ENCODE measurements at regions not wholly inside any gene's neighbourhood (a gene's known extent, or its start where the extent isn't known, plus 50 kb on each side); places are given as distances from the start of the nearest gene placed in this dataset.

- POLR2A ChIA-PET = no interaction called here
- Mint-ChIP-seq H3K36me3 (ENCODE audit: low read depth) (no peaks in the 10 kb centered on the region), H3K27me3 (peaks cover 21% of the 10 kb centered on the region), H3K4me3 (no peak overlapping the region), H3K27ac (peak overlapping the region; percentile 38), H3K4me1 (peaks cover 2% of the 10 kb centered on the region), H3K9me3 (no peaks in the 10 kb centered on the region)
- no peak for DNase-seq
- CTCF ChIA-PET = no interaction called here
Observed at GRCh38 chr13:111033172-111034130, 81.7 kb upstream of the ARHGEF7 start.

GRCh38 chr13:111031531-111031961, 83.6 kb upstream of the ARHGEF7 start:
- Mint-ChIP-seq H3K36me3 (ENCODE audit: low read depth) (no peaks in the 10 kb centered on the region), H3K9me3 (no peaks in the 10 kb centered on the region), H3K27ac (peak overlapping the region; percentile 77), H3K4me3 (no peak overlapping the region), H3K4me1 (peaks cover 2% of the 10 kb centered on the region), H3K27me3 (peaks cover 29% of the 10 kb centered on the region)
- DNase-seq = peak; percentile 44
- ChIA-PET CTCF (interaction anchor here (0.9 to 2.2 kb wide), 3 partner anchors 10 to 19 kb away, joined by 3 to 6 read pairs (median 4); no protein-coding TSS in a partner anchor), POLR2A (no interaction called here)

- ChIA-PET POLR2A (no interaction called here), CTCF (interaction anchor here (1.3 kb wide), 1 partner anchor 115 kb away, joined by 3 read pairs; no protein-coding TSS in a partner anchor)
- no peaks in the 10 kb centered on the region for H3K9me3 Mint-ChIP-seq
- no peaks in the 10 kb centered on the region for H3K36me3 Mint-ChIP-seq (ENCODE audit: low read depth)
- peaks cover 2% of the 10 kb centered on the region for H3K4me1 Mint-ChIP-seq
- no peak for DNase-seq
- no peak overlapping the region for H3K4me3 Mint-ChIP-seq
- H3K27me3 Mint-ChIP-seq = peaks cover 27% of the 10 kb centered on the region
- no peak overlapping the region for H3K27ac Mint-ChIP-seq
Observed at GRCh38 chr13:111029957-111030609, 85.0 kb upstream of the ARHGEF7 start.

- CTCF ChIA-PET = no interaction called here
- Mint-ChIP-seq H3K27ac (no peak overlapping the region), H3K36me3 (ENCODE audit: low read depth) (no peaks in the 10 kb centered on the region), H3K4me1 (peaks cover 5% of the 10 kb centered on the region), H3K9me3 (no peaks in the 10 kb centered on the region), H3K27me3 (peaks cover 30% of the 10 kb centered on the region), H3K4me3 (no peak overlapping the region)
- POLR2A ChIA-PET = no interaction called here
- no peak for DNase-seq
Observed at GRCh38 chr13:111027458-111028439, 87.4 kb upstream of the ARHGEF7 start.

GRCh38 chr13:111025310-111025709, 89.8 kb upstream of the ARHGEF7 start:
- Mint-ChIP-seq H3K4me3 (no peak overlapping the region), H3K4me1 (peaks cover 3% of the 10 kb centered on the region), H3K27ac (no peak overlapping the region), H3K27me3 (peaks cover 33% of the 10 kb centered on the region), H3K9me3 (peaks cover 5% of the 10 kb centered on the region), H3K36me3 (ENCODE audit: low read depth) (peaks cover 2% of the 10 kb centered on the region)
- POLR2A ChIA-PET = no interaction called here
- DNase-seq = no peak
- CTCF ChIA-PET = interaction anchor here (1.0 kb wide), 1 partner anchor 12 kb away, joined by 4 read pairs; no protein-coding TSS in a partner anchor

GRCh38 chr13:111022886-111023285, 92.2 kb upstream of the ARHGEF7 start:
- Mint-ChIP-seq H3K4me1 (peaks cover 3% of the 10 kb centered on the region), H3K36me3 (ENCODE audit: low read depth) (peaks cover 2% of the 10 kb centered on the region), H3K4me3 (no peak overlapping the region), H3K27ac (no peak overlapping the region), H3K27me3 (peaks cover 23% of the 10 kb centered on the region), H3K9me3 (peaks cover 5% of the 10 kb centered on the region)
- ChIA-PET POLR2A (no interaction called here), CTCF (no interaction called here)
- DNase-seq = no peak

- H3K9me3 Mint-ChIP-seq = peaks cover 5% of the 10 kb centered on the region
- H3K4me1 Mint-ChIP-seq = peaks cover 3% of the 10 kb centered on the region
- peaks cover 17% of the 10 kb centered on the region for H3K27me3 Mint-ChIP-seq
- CTCF ChIA-PET = no interaction called here
- H3K36me3 Mint-ChIP-seq (ENCODE audit: low read depth) = peaks cover 2% of the 10 kb centered on the region
- POLR2A ChIA-PET = no interaction called here
- DNase-seq = no peak
- H3K4me3 Mint-ChIP-seq = no peak overlapping the region
- H3K27ac Mint-ChIP-seq = no peak overlapping the region
Observed at GRCh38 chr13:111022241-111022640, 92.9 kb upstream of the ARHGEF7 start.

- H3K36me3 Mint-ChIP-seq (ENCODE audit: low read depth) = peaks cover 2% of the 10 kb centered on the region
- POLR2A ChIA-PET = no interaction called here
Observed at GRCh38 chr13:111021270-111021669, 93.8 kb upstream of the ARHGEF7 start.

GRCh38 chr13:111020546-111020945, 94.6 kb upstream of the ARHGEF7 start:
- Mint-ChIP-seq H3K36me3 (ENCODE audit: low read depth) (peaks cover 2% of the 10 kb centered on the region), H3K27ac (no peak overlapping the region), H3K4me1 (peaks cover 3% of the 10 kb centered on the region), H3K9me3 (peaks cover 5% of the 10 kb centered on the region), H3K4me3 (no peak overlapping the region), H3K27me3 (peaks cover 16% of the 10 kb centered on the region)
- CTCF ChIA-PET = no interaction called here
- no peak for DNase-seq
- POLR2A ChIA-PET = no interaction called here

More at GRCh38 chr13:111021270-111021669, 93.8 kb upstream of the ARHGEF7 start:
- peaks cover 5% of the 10 kb centered on the region for H3K9me3 Mint-ChIP-seq
- CTCF ChIA-PET = no interaction called here
- no peak for DNase-seq
- H3K4me3 Mint-ChIP-seq = no peak overlapping the region
- peaks cover 3% of the 10 kb centered on the region for H3K4me1 Mint-ChIP-seq
- peaks cover 16% of the 10 kb centered on the region for H3K27me3 Mint-ChIP-seq
- H3K27ac Mint-ChIP-seq = no peak overlapping the region

GRCh38 chr13:111020021-111020420, 95.1 kb upstream of the ARHGEF7 start:
- H3K4me3 Mint-ChIP-seq = no peak overlapping the region
- ChIA-PET POLR2A (no interaction called here), CTCF (no interaction called here)
- peaks cover 5% of the 10 kb centered on the region for H3K9me3 Mint-ChIP-seq
- peaks cover 3% of the 10 kb centered on the region for H3K4me1 Mint-ChIP-seq
- DNase-seq = no peak
- H3K27me3 Mint-ChIP-seq = peaks cover 15% of the 10 kb centered on the region
- H3K27ac Mint-ChIP-seq = no peak overlapping the region
- H3K36me3 Mint-ChIP-seq (ENCODE audit: low read depth) = peaks cover 2% of the 10 kb centered on the region

- Mint-ChIP-seq H3K36me3 (ENCODE audit: low read depth) (peaks cover 2% of the 10 kb centered on the region), H3K4me1 (peaks cover 5% of the 10 kb centered on the region), H3K27ac (no peak overlapping the region), H3K9me3 (peaks cover 5% of the 10 kb centered on the region), H3K27me3 (peaks cover 5% of the 10 kb centered on the region), H3K4me3 (no peak overlapping the region)
- no peak for DNase-seq
- ChIA-PET POLR2A (no interaction called here), CTCF (no interaction called here)
Observed at GRCh38 chr13:111017755-111018459, 97.2 kb upstream of the ARHGEF7 start.

- POLR2A ChIA-PET = no interaction called here
- peaks cover 26% of the 10 kb centered on the region for H3K4me1 Mint-ChIP-seq
- no peak overlapping the region for H3K4me3 Mint-ChIP-seq
- H3K36me3 Mint-ChIP-seq (ENCODE audit: low read depth) = peaks cover 6% of the 10 kb centered on the region
- peak overlapping the region; percentile 25 for H3K27ac Mint-ChIP-seq
- H3K27me3 Mint-ChIP-seq = peaks cover 19% of the 10 kb centered on the region
- DNase-seq = no peak
- CTCF ChIA-PET = interaction anchor here (0.7 to 1.6 kb wide), 5 partner anchors 12 to 50 kb away, joined by 3 to 5 read pairs (median 4); no protein-coding TSS in a partner anchor
- H3K9me3 Mint-ChIP-seq = no peaks in the 10 kb centered on the region
Observed at GRCh38 chr13:111013196-111013595, 98.3 kb upstream of the ANKRD10 start.
